Amygdala (tissue), 56 donors: ENCODE measurements at regions not wholly inside any gene's neighbourhood (a gene's known extent, or its start where the extent isn't known, plus 50 kb on each side); places are given as distances from the start of the nearest gene placed in this dataset.
A peak's percentile ranks its signal among the peaks of the same experiment; 100 is the strongest.
"Not testable (repeated sequence)": the region's sequence is repeated elsewhere in the genome, so short reads cannot be mapped to it uniquely, and the experiment has no call there.

ENCODE experiments used
- DNase-seq, 56 donors: peaks; one replicate each; lab custom pipeline; 2025; lab: John Stamatoyannopoulos, UW

DNA sequence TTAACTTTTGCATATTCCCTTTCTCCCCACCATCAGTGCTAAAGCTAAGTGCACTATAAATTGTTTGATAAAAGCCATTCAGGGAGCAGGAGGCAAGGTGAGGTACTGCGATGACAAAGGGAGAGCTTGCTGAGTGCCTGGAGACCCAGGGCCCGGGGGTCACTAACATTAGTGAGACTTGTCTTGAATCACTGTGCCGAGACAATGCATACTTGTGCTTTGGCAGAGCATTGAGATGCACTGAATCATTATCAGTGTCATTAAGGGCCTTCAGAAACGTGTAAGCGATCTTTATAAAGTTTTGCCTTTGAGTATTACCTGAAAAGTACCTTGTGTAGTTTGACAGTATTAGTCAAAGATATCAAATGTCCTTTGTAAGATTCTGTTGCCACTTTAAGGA, 447.5 kb downstream of the PCNX1 start:
- no peak for DNase-seq

DNA sequence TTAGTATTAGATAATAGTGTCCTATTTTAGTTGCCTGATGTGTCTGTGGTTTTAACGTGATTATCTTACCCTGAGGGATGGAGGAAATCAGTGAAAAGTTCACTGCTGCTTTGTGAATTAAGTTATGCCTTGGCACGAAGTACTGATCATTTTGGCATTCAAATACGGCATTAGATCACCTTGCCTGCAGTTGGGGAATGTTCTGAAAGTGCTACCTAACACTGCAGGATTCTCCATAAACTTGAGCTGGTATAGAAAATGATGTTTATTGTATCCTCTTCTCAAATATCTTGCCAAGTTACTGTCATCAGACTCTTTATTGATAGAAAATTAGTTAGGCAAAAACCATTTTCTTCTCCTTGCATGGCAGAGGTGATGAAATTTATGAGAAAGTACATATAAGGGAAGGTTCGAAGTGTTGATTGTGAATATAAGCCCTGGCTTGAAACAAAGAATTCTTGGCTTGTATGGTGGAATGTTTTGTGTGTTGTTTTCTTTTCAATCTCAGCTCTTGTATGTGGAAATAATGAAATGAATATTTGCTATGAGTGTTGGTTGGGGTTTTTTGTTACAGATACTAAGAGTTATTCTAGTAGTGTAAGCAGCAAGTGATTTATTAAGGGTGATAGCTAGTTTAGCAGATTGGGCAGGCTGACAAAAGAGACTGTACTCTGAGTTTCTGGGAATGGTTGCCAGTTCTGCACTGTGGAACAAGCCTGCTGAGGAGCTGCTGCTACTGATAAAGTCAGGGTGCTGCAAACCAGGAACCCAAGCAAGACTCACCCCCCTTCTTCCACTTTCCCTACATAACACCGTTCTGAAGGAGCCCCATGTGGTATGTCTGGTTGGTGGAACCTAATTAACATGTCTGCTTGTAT, 448.3 kb downstream of the PCNX1 start:
- DNase-seq: peak in 7 of 56 donors; percentile 2 to 30 (median 11)

DNA sequence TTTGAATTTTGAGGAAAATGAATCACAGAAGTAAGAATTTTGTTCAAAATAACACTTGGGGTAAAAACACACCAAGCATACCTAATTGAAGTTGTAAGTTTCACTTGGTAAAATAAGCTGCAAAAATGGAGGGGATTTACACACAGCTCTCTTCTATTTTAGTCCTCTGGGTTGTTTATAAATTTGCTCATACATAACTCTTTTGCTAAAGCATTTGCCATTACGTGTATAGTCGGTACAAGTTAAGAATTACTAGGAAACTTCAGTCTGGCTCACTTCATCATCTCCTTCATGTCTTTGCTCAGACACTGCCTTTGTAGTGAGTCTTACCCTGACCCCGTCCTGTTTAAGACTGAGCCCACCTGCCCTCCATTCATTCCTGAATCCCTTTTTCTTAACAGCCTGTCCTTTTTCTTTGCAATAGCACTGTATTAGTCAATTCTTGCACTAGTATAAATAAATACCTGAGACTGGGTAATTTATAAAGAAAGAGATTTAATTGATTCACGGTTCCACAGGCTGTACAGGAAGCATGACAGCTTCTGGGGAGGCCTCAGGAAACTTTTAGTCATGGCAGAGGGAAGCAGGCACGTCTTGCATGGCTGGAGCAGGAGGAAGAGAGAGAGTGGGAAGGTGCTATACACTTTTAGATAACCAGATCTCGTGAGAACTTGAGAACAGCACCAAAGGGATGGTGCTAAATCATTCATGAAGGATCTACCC, 451.1 kb downstream of the PCNX1 start:
- DNase-seq: no peak

DNA sequence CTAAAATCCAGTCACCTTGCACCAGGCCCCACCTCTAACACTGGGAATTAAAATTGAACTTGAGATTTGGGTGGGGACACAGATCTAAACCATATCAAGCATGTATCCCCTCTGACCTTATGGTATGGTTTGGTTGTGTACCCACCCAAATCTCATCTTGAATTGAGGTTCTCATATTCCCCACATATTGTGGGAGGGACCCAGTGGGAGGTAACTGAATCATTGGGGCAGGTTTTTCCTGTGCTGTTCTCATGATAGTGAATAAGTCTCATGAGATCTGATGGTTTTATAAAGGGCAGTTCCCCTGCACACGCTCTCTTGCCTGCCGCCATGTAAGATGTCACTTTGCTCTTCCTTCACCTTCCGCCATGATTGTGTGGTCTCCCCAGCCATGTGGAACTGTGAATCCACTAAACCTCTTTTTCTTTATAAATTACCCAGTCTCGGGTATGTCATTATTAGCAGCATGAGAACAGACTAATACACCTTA, 451.7 kb downstream of the PCNX1 start:
- not testable (repeated sequence) for DNase-seq

DNA sequence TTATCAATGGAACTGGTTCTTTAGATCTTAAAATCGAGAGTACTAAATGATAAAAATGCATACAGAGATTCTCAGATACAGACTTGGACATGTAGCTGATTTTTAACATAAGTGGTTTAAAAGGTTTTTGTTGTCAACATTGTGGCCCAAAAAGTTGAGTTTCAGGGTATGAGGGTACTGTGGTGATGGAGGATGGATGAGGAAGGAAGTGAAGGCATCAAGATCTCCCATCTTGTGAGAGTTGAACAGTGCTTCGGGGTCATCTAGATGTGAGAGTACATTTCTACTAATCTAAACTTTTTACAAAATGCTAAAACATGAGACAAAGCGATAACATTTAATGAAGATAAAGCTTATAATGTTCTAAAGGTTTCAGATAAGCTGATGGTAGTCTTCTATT, 452.6 kb downstream of the PCNX1 start:
- no peak for DNase-seq

DNA sequence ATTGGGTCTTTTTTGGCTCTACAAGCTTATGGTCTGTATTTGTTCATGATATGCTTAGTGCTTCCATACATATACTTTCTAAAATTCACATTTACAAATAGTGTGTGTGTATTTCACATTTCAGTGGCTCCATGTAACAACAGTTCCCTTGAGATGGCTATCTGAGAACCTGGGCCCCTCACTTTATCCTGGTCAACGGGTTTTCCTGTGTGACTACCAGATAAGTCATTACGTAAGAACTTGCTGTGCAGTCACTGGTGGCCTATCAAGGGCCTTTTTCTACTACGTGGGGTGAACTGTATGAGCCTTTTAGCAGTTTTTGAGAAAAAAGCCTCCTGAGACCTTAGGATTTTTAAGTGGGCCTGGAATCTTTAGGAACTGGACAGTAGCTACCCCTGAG, 454.1 kb downstream of the PCNX1 start:
- no peak for DNase-seq

DNA sequence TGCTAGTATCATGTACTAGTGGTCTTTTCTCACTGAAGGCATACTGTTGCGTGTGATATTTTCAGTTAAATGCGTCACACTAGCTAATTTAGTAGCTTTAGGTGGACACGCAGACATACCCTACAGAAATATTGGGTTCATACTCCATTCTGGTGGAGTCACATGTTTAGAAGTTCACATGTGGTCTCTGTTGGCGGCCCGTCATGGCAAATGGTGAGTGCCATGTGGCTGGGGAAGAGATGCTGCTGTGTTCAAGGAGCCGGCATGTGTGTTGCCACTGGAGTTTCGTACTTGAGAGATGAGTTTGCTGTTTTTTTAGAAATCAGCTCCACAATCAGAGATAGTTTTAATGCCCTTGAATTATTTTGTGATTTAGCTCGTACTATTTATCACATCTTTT, 454.6 kb downstream of the PCNX1 start:
- no peak for DNase-seq

DNA sequence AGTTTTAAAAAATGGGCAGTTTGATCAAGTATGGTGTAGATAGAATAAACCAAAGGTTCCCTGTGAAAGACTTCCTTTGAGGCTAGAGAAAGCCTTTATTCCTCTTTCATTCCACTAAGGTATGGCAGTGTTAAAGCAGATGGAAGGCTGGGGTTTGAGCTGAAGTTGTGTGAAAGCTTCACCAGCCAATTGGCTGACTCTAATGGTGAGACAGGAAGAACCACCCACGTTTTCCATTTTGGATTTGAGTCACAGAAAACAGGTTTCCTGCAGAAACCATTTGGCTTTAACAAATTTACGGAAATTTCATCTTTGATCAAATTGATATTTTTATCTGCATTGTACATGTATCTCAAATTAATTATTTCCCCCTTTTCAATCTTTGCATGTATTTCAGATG, 455.0 kb downstream of the PCNX1 start:
- DNase-seq: peak in 2 of 56 donors; percentile 2 to 8

DNA sequence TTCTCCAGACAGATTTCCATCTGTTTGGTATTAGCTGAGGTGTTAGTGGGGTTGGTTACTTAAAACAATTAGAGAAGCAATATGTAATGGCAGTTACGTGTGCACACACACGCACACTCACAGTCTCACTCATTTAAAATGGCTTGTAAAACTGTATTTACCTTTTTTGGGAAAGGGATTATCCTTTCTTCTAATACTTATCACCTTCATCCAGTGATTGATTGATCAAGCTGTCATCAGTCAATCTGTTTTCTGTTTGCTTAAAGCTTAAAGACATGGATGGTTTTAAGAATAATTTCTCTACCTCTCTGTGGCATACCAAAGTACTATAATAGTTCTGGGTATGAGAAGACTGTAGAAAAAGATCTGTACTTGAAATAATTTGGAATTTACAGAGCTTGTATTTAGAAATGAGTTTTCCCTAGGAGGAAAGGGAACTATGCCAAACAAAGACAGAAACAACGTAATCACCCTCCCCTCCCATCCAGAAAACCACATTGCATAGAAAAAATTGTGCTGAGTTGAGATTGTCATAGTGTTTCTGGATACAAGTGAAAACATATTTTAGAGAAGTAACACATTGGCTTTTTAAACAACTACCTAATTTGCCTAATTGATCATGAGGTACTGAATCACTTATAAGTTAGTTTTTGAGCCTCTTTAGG, 455.8 kb downstream of the PCNX1 start:
- DNase-seq: peak in 1 of 56 donors; percentile 9

DNA sequence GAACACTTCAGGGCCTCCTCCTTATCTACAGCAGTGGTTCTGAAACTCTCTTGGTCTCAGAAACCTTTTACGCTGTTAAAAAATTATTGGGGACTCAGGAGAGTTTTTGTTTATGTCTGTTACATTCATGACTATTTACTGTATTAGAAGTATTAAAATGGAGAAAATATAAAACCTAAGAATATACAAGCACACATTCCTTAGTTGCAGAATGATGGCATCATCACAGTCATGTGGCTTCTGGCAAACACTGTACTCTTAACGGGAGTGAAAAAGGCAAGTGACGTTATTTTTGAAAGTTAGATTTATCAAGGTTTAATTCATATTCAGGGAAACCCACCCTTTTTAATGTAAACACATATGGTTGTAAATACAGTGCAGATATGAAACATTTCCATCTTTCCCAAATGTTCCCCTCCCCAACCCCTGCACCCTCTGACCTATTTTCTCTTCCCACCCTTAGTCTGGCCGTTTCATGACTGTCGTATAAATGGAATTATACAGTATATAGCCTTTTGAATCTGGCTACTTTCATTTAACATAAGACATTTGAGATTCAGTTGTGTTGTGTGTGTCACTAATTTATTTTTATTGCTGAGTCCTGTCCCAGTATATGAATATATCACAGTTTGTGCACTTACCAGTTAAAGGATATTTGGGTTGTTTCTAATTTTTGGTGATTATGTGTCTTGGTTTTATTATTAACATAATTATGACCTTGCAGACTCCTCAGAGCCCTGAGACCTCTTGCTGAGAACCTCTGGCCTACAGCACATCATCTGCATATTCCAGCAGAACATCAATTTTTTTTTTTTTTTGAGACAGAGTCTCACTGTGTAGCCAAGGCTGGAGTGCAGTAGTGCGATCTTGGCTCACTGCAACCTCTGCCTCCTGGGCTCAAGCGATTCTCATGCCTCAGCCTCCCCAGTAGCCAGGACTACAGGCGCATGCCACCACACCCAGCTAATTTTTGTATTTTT, 457.0 kb downstream of the PCNX1 start:
- DNase-seq: no peak

DNA sequence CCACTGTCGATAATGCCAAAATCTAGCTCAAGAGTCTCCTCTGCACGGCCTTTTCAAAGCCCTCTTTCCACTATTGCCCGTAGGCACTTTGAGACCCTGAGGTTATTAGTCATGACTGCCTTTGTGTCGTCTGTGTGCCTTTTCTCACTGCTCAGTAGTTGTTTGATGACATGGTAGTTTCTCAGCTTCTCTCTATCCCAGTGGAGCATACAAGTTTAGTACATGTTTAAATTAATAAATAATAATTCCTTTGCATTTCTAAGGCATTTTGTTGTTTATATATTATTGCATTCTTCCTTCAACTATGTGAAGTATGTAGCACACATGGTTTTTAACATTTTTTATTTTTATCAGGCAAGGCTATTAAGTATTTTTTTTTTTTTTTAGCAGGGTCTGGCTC, 458.1 kb downstream of the PCNX1 start:
- DNase-seq: no peak

DNA sequence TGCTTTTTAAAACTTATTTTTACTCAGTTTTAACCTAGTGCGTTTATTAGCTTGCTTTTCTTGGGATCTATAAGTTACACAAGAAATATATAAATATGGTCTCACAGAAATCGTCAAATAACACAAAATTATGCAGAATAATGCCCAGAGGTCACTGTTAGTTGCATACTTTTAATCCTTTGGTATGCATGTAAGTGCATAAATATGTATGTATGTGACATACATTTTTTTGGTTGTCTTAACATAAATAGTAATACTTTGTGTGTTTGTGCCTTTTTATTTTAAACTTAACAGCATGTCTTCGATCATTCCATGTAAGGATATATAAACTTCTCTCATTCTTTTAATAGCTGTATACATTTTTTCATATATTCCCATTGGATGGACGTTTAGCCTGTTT, 459.6 kb downstream of the PCNX1 start:
- no peak for DNase-seq

DNA sequence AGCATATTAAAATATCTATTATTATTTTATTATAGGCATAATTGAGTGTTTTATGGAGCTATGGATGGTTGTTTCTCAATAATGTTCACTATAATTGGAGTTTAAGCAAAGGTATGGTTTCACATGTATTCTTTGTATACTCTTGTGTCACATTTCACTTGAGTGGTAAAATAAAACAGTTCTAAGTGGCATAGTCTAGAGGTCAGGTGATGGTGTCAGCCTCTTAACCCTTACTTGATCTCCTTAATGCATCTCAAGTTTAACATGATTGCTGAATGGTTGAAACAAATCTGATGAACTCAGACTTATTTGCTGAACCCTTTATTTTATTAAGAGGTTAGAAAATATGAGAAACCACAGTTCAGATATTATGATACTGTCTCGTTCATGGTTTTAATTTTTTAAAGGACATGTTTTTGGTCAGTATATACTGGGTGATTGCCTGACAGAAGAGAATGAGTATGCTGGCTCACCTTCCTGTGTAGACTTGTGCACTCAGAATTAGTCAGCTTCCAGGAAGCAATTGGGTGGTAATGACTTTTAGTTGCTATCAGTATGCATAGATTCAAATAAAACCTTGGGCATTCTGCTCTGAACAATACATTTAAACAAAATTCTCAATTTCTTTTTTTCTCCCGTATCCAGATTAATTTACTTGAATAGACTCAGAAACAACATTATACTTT, 464.6 kb downstream of the PCNX1 start:
- no peak for DNase-seq

DNA sequence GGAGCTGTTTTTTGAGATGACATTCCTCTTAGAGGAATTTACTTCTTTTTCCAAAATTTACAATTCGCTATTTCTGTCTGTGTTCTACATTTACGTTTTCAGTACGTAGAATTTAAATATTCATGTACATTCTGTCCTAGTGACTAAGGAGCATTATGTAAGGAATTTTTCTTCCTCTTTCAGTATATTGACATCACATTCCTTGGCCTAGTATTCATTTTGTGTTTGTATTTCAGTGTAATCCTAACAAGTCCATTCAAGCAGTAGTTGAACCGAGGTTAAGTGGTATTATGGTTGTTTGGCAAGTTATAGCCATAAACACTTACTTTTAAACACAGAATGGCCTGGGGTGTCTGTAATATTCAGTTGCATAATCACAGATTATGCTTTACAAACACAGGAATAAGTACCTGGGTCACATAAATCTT, 465.2 kb downstream of the PCNX1 start:
- no peak for DNase-seq

DNA sequence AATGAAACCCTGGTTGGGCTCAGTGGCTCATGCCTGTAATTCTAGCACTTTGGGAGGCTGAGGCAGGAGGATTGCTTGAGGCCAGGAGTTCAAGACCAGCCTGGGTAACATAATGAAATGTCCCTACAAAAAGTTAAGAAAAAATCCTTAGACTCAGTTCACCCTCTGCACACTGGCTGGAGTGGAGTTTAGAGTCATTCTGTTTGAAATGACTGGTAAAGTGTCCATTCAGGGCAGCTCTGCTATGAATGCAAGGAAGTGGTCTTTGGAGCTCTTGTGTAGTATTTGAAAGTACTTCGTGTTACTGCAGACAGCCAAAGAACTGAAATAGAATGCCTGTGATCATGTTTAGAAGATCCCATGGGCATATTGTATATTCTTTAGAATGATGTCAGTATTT, 466.5 kb downstream of the PCNX1 start:
- no peak for DNase-seq

DNA sequence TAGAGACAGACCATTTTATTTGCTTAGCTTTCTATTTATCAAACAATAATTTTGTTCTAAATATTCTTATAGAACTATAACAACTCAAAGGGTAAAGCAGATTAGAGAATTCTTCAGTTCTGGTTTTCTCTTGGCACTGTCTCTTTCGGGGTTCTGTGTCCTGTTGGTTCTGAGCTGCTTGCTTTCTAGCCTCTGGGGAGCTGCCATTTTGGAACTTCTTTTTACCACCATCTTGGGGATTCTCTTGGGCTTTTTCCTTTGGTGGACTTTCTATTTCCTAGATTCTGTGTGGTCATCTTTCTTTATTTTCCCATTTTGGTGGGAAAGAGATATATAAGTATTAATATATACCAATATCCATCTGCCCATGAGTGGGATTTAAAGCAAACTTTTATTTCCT, 467.7 kb downstream of the PCNX1 start:
- DNase-seq: no peak

DNA sequence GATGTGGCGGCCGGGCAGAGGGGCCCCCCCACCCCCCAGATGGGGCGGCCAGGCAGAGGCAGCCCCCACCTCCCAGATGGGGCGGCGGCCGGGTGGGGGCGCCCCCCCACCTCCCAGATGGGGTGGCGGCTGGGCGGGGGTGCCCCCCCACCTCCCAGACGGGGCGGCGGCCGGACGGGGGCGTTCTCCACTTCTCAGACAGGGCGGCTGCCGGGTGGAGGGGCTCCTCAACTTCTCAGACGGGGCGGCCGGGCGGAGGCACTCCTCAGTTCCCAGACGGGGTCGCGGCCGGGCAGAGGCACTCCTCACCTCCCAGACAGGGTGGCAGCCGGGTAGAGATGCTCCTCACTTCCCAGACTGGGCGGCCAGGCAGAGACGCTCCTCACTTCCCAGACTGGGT, 469.8 kb downstream of the PCNX1 start:
- DNase-seq: no peak

DNA sequence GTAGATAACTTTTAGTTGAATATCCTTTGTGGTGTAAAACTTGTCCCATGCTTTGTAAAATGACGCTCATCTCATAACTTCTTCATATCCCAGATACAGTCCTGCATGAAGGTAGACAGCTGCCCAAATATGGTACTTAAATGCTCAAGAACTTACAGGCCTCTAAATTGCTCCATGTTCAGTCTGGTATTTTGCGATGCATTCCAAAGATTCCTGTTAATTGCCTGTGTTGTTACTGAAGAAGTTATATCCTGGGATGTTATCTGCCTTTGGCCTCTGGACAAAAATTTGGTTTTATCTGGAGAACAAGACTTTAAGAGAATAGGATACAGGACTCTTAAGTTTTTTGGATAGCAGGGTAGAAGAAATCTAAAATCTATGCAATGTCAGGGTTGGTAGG, 473.0 kb downstream of the PCNX1 start:
- no peak for DNase-seq

DNA sequence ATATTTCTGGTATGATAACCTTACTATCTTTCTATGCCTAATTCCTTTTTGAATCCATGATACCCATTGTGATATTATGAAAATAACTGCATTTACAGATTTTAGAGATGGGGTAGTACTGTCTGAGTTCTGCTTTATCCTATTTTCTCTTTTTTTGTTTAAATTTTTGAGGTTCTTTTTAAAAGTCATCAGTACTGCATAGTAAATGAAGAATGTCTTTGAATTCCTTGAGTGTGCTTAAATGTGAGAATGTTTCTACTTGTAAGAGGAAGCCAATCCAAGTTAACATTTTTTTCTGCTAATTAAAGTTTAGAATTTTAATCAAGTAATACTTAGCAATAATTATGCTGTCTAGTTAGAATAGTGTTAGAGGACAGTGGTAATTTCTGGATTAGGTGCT, 474.6 kb downstream of the PCNX1 start:
- DNase-seq: no peak
